Mesendoderm (in vitro differentiated cells): ENCODE measurements at regions not wholly inside any gene's neighbourhood (a gene's known extent, or its start where the extent isn't known, plus 50 kb on each side); places are given as distances from the start of the nearest gene placed in this dataset.

Source experiments
- DNase-seq: peaks from one replicate; pipeline ENCODE4 v3.0.0; 2013
- H2AK5ac ChIP-seq: 2 replicates; pipeline ENCODE4 v1.6.1; 2013; ENCODE audit warnings: low read length, inconsistent platforms
- H2BK120ac ChIP-seq: 2 replicates; pipeline ENCODE4 v1.6.1; 2013; ENCODE audit warnings: low read depth, mild to moderate bottlenecking, low read length, moderate library complexity, mixed read lengths
- H2BK15ac ChIP-seq: replicated peaks from 2 replicates; pipeline ENCODE4 v1.6.1; 2013; ENCODE audit warnings: low read depth, mild to moderate bottlenecking, moderate library complexity
- H2BK5ac ChIP-seq: 2 replicates; pipeline ENCODE4 v1.6.1; 2013; ENCODE audit warnings: low read length, inconsistent platforms
- H3K18ac ChIP-seq: 2 replicates; pipeline ENCODE4 v1.6.1; 2013; ENCODE audit warnings: mild to moderate bottlenecking, low read length, mixed read lengths
- H3K23ac ChIP-seq: one replicate; pipeline ENCODE4 v1.6.1; 2013; ENCODE audit warnings: low read length
- H3K27ac ChIP-seq: 2 replicates; pipeline ENCODE4 v1.5.1; 2013; ENCODE audit warnings: low read depth, mild to moderate bottlenecking, inconsistent platforms, low read length, moderate library complexity
- H3K27me3 ChIP-seq: 2 replicates; pipeline ENCODE4 v1.6.1; 2013; ENCODE audit warnings: low read length, control low read depth, mild to moderate bottlenecking, inconsistent platforms; ENCODE audit not compliant: insufficient read depth, poor library complexity
- H3K36me3 ChIP-seq: 2 replicates; pipeline ENCODE4 v1.6.1; 2013; ENCODE audit warnings: low read length, inconsistent platforms; ENCODE audit not compliant: control insufficient read depth, insufficient read depth
- H3K4ac ChIP-seq: one replicate; pipeline ENCODE4 v1.6.1; 2013; ENCODE audit warnings: low read depth, mild to moderate bottlenecking, low read length, moderate library complexity
- H3K4me1 ChIP-seq: 2 replicates; pipeline ENCODE4 v1.6.1; 2013; ENCODE audit warnings: low read depth, low read length, inconsistent platforms; ENCODE audit not compliant: control insufficient read depth
- H3K4me2 ChIP-seq: 2 replicates; pipeline ENCODE4 v1.6.1; 2013; ENCODE audit warnings: low read length
- H3K4me3 ChIP-seq: 2 replicates; pipeline ENCODE4 v1.5.1; 2013; ENCODE audit warnings: mild to moderate bottlenecking, low read length
- H3K56ac ChIP-seq: one replicate; pipeline ENCODE4 v1.6.1; 2013; ENCODE audit warnings: low read length
- H3K79me1 ChIP-seq: 2 replicates; pipeline ENCODE4 v1.6.1; 2013; ENCODE audit warnings: low read length, inconsistent platforms
- H3K79me2 ChIP-seq: 2 replicates; pipeline ENCODE4 v1.6.1; 2013; ENCODE audit warnings: mild to moderate bottlenecking, low read length; ENCODE audit not compliant: control insufficient read depth, insufficient read depth
- H3K9ac ChIP-seq: 2 replicates; pipeline ENCODE4 v1.6.1; 2013; ENCODE audit warnings: low read length, inconsistent platforms
- H4K5ac ChIP-seq: one replicate; pipeline ENCODE4 v1.6.1; 2013; ENCODE audit warnings: low read length
- H4K8ac ChIP-seq: one replicate; pipeline ENCODE4 v1.6.1; 2013; ENCODE audit warnings: low read depth, mild to moderate bottlenecking, control low read depth, low read length, moderate library complexity
- WGBS: extraction: QIAGEN DNeasy Blood & Tissue Kit; methylation state at CpG from one replicate; pipeline ENCODE4 v1.1.7; 2013; ENCODE audit warnings: low lambda C conversion rate, missing lambda C conversion rate; ENCODE audit not compliant: insufficient coverage; ENCODE audit errors: extremely low coverage; 5-methylcytosine and 5-hydroxymethylcytosine counted together

GRCh38 chr4:75376543-75376942, 137.7 kb downstream of the RCHY1 start:
- Histone ChIP-seq H3K27me3 (no peaks in the 10 kb centered on the region), H3K27ac (no peak overlapping the region), H4K5ac (no peak overlapping the region), H3K18ac (no peak overlapping the region), H2BK120ac (no peak overlapping the region), H3K4me2 (no peak overlapping the region), H3K36me3 (no peaks in the 10 kb centered on the region), H2BK15ac (no peak overlapping the region), H2BK5ac (no peak overlapping the region), H3K4me1 (no peaks in the 10 kb centered on the region), H3K23ac (no peak overlapping the region), H3K79me1 (no peaks in the 10 kb centered on the region), H3K4ac (no peak overlapping the region), H2AK5ac (no peak overlapping the region), H3K79me2 (no peaks in the 10 kb centered on the region), H3K56ac (no peak overlapping the region), H4K8ac (no peak overlapping the region), H3K9ac (no peak overlapping the region), H3K4me3 (no peak overlapping the region)
- DNase-seq: peak; percentile 32

- Histone ChIP-seq H2BK5ac (no peak overlapping the region), H3K79me2 (no peaks in the 10 kb centered on the region), H3K4me3 (no peak overlapping the region), H3K4ac (no peak overlapping the region), H3K27me3 (no peaks in the 10 kb centered on the region), H2BK120ac (no peak overlapping the region), H2AK5ac (no peak overlapping the region), H3K23ac (no peak overlapping the region), H4K8ac (no peak overlapping the region), H4K5ac (no peak overlapping the region), H3K56ac (no peak overlapping the region), H3K79me1 (no peaks in the 10 kb centered on the region), H3K36me3 (no peaks in the 10 kb centered on the region), H3K4me2 (no peak overlapping the region), H3K9ac (no peak overlapping the region), H3K18ac (no peak overlapping the region), H3K27ac (no peak overlapping the region), H2BK15ac (no peak overlapping the region), H3K4me1 (no peaks in the 10 kb centered on the region)
- DNase-seq: no peak
- no CpG with 5 or more reads among the region's 2 CpGs for WGBS
Measured at GRCh38 chr4:75371915-75372314, 142.3 kb downstream of the RCHY1 start.

- H3K79me1 ChIP-seq: no peaks in the 10 kb centered on the region
Measured at GRCh38 chr4:75370576-75370975, 143.6 kb downstream of the RCHY1 start.

GRCh38 chr4:75345423-75345822, 168.8 kb downstream of the RCHY1 start:
- Histone ChIP-seq H3K36me3 (no peaks in the 10 kb centered on the region), H2AK5ac (no peak overlapping the region), H3K27me3 (no peaks in the 10 kb centered on the region), H3K18ac (no peak overlapping the region), H3K23ac (no peak overlapping the region), H2BK120ac (no peak overlapping the region), H3K79me2 (no peaks in the 10 kb centered on the region), H3K4me1 (no peaks in the 10 kb centered on the region), H3K56ac (no peak overlapping the region), H4K8ac (no peak overlapping the region), H3K27ac (no peak overlapping the region), H2BK15ac (no peak overlapping the region), H3K79me1 (no peaks in the 10 kb centered on the region), H3K9ac (no peak overlapping the region), H3K4me3 (no peak overlapping the region), H3K4ac (no peak overlapping the region), H3K4me2 (no peak overlapping the region), H2BK5ac (no peak overlapping the region), H4K5ac (no peak overlapping the region)
- no peak for DNase-seq
- no CpG with 5 or more reads among the region's 2 CpGs for WGBS

More at GRCh38 chr4:75370576-75370975, 143.6 kb downstream of the RCHY1 start:
- Histone ChIP-seq H3K4me3 (no peak overlapping the region), H3K27ac (no peak overlapping the region), H3K27me3 (no peaks in the 10 kb centered on the region), H4K8ac (no peak overlapping the region), H3K36me3 (no peaks in the 10 kb centered on the region), H3K4ac (no peak overlapping the region), H2BK120ac (no peak overlapping the region), H3K4me1 (no peaks in the 10 kb centered on the region), H3K18ac (no peak overlapping the region), H2BK15ac (no peak overlapping the region), H3K79me2 (no peaks in the 10 kb centered on the region), H4K5ac (no peak overlapping the region), H3K56ac (no peak overlapping the region), H2AK5ac (no peak overlapping the region), H2BK5ac (no peak overlapping the region), H3K23ac (no peak overlapping the region), H3K9ac (no peak overlapping the region), H3K4me2 (no peak overlapping the region)
- DNase-seq: no peak
- no CpG with 5 or more reads among the region's 3 CpGs for WGBS

- no peak overlapping the region for H3K23ac ChIP-seq
- no peak overlapping the region for H2BK15ac ChIP-seq
- no CpG with 5 or more reads among the region's 5 CpGs for WGBS
- H3K79me2 ChIP-seq: no peaks in the 10 kb centered on the region
- no peak overlapping the region for H3K56ac ChIP-seq
- H4K5ac ChIP-seq: no peak overlapping the region
- no peak overlapping the region for H3K9ac ChIP-seq
- H3K4me2 ChIP-seq: no peak overlapping the region
- no peak overlapping the region for H2BK120ac ChIP-seq
- no peaks in the 10 kb centered on the region for H3K4me1 ChIP-seq
- H3K27me3 ChIP-seq: no peaks in the 10 kb centered on the region
- H3K18ac ChIP-seq: no peak overlapping the region
- H3K27ac ChIP-seq: no peak overlapping the region
- no peak for DNase-seq
- H3K79me1 ChIP-seq: no peaks in the 10 kb centered on the region
- no peak overlapping the region for H3K4ac ChIP-seq
- no peak overlapping the region for H2AK5ac ChIP-seq
- H4K8ac ChIP-seq: no peak overlapping the region
- no peak overlapping the region for H3K4me3 ChIP-seq
- H3K36me3 ChIP-seq: no peaks in the 10 kb centered on the region
- no peak overlapping the region for H2BK5ac ChIP-seq
Measured at GRCh38 chr4:75344915-75345314, 169.3 kb downstream of the RCHY1 start.

- H3K27ac ChIP-seq: no peak overlapping the region
- no peaks in the 10 kb centered on the region for H3K36me3 ChIP-seq
- DNase-seq: no peak
- H3K4me3 ChIP-seq: no peak overlapping the region
- no peak overlapping the region for H3K56ac ChIP-seq
- no peaks in the 10 kb centered on the region for H3K79me1 ChIP-seq
- H2BK5ac ChIP-seq: no peak overlapping the region
- H3K4me2 ChIP-seq: no peak overlapping the region
- H4K5ac ChIP-seq: no peak overlapping the region
- no CpG with 5 or more reads among the region's 2 CpGs for WGBS
- no peak overlapping the region for H4K8ac ChIP-seq
- no peak overlapping the region for H3K9ac ChIP-seq
- no peak overlapping the region for H2BK120ac ChIP-seq
- no peak overlapping the region for H2AK5ac ChIP-seq
- H3K18ac ChIP-seq: no peak overlapping the region
- no peak overlapping the region for H3K4ac ChIP-seq
- H3K27me3 ChIP-seq: no peaks in the 10 kb centered on the region
- no peak overlapping the region for H2BK15ac ChIP-seq
- no peaks in the 10 kb centered on the region for H3K4me1 ChIP-seq
- H3K23ac ChIP-seq: no peak overlapping the region
- no peaks in the 10 kb centered on the region for H3K79me2 ChIP-seq
Measured at GRCh38 chr4:75343333-75343732, 170.9 kb downstream of the RCHY1 start.
